Activated CD4-positive, alpha-beta T cell treated with anti-CD3 and anti-CD28 coated beads for 48 hours (primary cell): ENCODE measurements at regions not wholly inside any gene's neighbourhood (a gene's known extent, or its start where the extent isn't known, plus 50 kb on each side); places are given as distances from the start of the nearest gene placed in this dataset.

Experiments used
- DNase-seq: peaks from one replicate; pipeline ENCODE4 v3.0.0-alpha.2; 2020

GRCh38 chr3:194738254-194739093 is 52.8 kb downstream of the FAM43A start:
- DNase-seq = no peak

DNA sequence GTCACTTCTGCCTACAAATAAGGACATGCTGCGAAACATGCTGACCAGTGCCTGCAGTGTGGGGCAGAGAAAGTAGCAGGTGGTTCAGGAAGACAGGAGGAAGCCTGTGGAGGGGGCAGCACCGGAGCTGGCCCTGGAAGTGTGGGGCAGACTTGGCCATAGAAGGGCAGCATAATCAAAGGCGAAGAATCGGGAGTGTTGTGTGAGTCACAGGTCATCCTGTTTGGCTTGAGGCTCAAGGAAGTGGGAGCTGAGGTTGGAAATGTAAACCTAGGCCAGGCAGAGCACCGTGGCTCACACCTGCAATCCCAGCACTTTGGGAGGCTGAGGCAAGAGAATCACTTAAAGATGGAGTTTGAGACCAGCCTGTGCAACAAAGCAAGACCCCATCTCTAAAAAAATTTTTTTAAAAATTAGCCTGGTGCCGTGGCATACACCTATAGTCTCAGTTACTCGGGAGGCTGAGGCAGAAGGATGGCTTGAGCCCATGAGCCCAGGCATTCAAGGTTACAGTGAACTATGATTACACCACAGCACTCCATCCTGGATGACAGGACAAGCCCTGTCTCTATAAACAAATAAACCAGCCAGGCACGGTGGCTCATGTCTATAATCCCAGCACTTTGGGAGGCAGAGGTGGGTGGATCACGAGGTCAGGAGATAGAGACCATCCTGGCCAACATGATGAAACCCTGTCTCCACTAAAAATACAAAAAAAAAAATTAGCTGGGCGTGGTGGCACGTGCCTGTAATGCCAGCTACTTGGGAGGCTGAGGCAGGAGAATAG is 54.0 kb downstream of the FAM43A start:
- DNase-seq = no peak

DNA sequence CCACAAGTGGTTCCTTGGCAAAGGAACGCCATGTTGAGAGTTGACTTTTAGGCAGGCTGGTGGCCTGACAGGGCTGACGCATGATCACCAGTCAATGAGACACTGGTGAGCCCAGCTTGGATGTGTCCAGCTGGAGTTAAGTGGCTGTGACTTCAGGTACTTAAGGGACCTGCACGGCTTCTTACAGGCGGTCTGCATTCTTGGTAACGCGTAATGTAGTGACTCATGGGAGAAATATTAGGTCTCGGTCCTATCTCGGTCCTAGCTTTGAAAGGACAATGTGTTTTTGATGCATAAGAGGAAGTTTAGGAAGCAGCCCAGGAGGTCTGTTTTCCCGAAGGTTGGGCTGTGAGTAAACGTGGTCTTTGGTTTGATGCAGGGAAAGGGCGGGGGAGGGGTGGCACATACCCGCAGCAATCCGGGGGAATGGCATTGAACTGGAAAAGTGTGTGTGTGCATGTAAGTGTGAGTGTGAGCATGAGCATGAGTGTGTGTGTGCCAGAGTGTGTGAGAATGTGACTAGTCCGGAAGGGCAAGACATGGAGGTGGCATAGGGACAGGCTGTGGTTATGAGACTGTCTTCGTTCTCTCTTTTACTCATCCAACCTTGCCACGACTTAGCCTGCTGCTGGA is 55.3 kb downstream of the FAM43A start:
- DNase-seq = no peak

GRCh38 chr3:194741916-194742315 is 56.2 kb downstream of the FAM43A start:
- DNase-seq = no peak

DNA sequence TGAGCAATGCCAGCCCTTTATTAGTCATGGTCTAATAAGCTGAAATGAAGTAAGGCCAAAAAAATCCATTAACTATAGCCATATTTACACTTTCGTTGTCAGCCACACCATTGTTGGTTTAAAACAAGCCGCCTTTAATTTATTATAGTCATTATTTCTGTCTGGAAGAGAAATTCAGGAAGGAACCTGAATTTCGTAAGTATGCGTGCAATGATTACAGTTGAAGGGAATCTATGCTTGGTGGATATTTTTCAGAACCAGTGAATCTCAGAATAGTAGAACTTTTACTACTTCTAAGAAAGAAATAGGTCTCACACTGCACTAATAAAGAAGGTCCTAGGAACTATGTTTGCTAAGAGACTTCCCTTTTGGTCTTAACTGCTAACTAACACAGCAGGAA is 59.1 kb downstream of the FAM43A start:
- DNase-seq = no peak

GRCh38 chr3:194745422-194746184 is 59.9 kb downstream of the FAM43A start:
- no peak for DNase-seq

DNA sequence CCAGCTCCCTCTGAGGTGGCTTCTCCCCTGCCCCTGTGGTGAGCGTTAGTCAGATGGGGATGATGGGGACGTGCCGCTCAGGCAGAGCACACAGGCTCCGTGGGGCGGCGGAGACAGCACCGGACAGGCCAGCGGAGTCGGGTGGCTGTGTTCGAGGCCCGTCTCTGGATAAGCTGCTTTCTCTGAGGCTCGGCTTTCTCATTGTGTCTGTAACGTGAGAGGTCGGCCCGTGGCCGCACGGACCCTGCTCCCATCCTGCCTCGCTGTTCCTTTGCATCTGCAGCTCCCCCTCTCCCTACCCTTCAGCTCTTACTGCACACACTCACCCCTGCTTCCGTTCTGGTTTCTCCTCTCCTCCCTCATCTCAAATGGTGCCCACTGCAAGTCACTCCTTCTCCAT is 62.5 kb downstream of the FAM43A start:
- no peak for DNase-seq

DNA sequence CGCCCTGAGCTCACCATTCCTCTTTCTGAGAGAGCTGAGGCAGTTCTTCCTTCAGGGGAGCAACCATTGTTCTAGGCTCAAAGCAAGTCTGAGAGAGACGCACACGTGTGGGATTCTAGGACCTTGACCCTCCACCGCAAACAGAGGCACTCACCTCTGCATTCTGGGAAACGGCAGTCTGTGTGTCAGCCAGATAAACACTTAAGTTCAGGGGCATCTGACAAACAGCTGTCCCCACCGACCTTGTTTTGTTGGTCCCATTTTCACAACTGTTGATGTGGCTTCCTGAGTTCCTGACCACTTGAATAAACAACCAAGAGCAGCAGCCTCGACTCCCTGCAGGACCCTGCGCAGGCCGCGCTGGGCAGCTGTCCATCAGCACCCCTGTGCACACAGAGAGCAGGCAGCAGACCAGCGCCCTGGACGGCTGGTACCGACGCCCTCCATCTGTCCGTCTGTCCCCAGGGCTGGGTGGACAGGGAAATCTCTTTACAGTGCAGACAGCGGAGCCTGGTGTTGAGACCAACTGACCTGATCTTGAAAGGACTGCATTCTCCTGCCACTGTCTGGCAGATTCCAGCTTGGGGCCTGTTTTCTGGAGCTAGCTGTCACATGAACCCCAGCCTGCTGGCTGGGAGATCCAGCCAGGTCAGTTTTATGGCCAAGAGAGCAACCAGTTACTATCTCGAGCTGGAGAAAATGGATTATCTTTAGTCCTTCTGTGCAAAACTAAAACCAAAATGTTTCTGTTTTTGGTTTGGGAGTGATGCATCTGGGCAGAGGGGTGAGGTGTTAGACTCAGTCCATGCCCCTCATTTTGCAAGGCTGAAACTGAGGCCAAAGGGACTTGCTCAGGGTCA is 64.2 kb downstream of the FAM43A start:
- no peak for DNase-seq

DNA sequence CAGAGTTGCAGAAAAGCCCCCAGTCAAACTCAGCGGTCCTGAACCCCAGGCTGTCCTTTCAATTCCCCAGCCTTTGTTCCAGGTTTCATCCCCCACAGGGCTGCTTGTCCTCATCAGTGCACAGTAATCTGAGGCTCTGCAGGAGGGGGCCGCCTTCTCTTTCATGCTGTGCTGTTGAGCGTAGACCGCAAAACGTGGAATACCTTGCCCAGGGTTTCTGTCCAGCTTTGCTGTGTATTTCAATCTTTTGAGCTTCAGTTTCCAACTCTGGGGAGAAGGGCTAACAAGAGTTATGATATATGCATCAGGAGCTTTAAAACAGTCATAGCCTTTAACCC is 64.8 kb downstream of the FAM43A start:
- no peak for DNase-seq

GRCh38 chr3:194755671-194756459 is 70.2 kb downstream of the FAM43A start:
- no peak for DNase-seq

GRCh38 chr3:194756460-194756779 is 70.7 kb downstream of the FAM43A start:
- no peak for DNase-seq

- DNase-seq = no peak
Observed at GRCh38 chr3:194756791-194757325, 71.2 kb downstream of the FAM43A start.

DNA sequence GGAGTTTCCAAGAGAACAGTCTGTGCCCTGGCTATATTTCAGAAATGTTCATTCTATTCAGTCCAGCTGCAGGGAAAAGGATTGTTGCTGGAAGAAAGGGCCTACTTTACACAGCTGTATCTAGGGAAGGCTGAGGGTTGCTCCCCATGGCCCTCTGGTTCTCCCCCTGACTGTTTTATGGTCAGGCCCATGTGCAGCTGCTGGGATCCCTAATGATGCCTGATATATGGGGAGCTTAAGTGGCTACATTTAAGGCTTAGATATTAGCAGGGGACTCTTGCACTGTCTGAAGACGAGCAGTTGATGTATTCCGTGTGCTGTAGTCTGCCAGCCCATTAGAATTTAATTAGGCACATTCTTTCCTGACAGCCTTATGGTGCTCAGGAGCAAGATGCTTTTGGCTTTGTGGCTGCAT is 72.0 kb downstream of the FAM43A start:
- DNase-seq = no peak

DNA sequence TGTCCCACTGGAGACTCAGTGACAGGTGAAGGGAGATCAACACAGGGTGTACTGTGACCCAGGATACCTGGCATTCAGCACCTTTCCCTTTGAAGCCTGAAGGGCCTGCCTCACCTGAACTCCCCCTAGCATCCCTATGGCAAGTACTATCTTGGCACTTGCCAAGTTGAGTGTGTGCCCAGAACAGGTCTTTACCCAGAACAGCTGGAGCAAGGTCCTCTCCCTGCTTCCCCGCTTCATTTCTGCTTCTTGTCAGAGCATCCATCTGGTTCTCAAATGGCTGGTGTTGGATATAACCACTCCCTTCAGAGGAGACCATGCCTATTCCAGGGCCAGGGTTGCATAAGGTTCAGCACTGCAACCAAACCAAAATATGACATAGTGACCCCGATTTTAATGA is 73.0 kb downstream of the FAM43A start:
- no peak for DNase-seq

GRCh38 chr3:194760494-194761137 is 74.9 kb downstream of the FAM43A start:
- no peak for DNase-seq

DNA sequence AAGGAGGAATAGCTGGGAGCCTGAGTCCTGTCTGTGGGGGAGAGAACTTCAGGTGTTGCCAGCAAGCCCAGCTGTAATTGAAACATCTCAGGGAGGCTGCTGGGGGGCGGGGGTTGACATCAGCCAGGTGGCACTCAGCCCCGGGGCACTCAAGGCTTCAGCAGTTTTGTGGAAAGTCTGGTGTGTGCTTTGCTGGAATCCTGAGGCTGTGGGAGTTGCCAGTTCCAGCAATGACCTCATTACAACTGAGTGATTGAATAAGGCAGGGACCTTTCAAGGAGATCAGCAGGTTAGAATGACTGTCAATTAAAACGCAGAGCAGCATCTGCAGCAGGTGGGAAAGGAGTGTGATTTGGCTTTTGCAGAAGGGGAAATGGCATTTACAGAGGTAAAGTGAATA is 75.7 kb downstream of the FAM43A start:
- no peak for DNase-seq

- no peak for DNase-seq
Observed at GRCh38 chr3:194766845-194767244, 81.2 kb downstream of the FAM43A start.

- no peak for DNase-seq
Observed at GRCh38 chr3:194767446-194768207, 81.9 kb downstream of the FAM43A start.

DNA sequence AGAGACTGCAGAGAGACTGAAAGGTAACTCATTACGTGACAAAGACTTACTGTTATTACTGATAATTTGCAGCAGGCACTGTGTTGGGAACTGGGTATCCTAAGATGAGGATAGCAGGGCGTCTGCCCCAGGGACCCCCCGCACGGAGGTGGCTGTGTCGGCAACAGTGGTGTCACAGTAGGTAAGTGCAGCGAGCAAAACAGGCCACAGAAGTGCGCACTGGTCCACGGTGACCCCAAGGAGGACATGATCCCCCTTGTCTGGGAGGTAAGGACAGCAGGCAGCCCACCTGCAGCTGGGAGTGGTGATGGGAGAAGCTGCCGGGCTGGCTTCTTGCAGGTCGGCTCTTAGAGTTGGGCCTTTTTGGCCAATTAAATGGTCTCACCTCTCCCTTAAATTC is 82.9 kb downstream of the FAM43A start:
- no peak for DNase-seq
